SK-N-SH treated with all-trans-retinoic acid at 6 μM for 48 hours (cell line): ENCODE measurements at regions not wholly inside any gene's neighbourhood (a gene's known extent, or its start where the extent isn't known, plus 50 kb on each side); places are given as distances from the start of the nearest gene placed in this dataset.

Source experiments
- RARB ChIP-seq: fragments of 250-450 bp; sonication (Bioruptor Pico); IDR thresholded peaks from 2 replicates; pipeline ENCODE4 v1.8.0; 2021; ENCODE audit warnings: mild to moderate bottlenecking, moderate library complexity
- TF ChIP-seq, protein P1 (sequence below): fragments of 250-450 bp; sonication (Bioruptor Pico); IDR thresholded peaks from 2 replicates; pipeline ENCODE4 v1.8.0; 2020; ENCODE audit warnings: mild to moderate bottlenecking, moderate library complexity, borderline replicate concordance

DNA sequence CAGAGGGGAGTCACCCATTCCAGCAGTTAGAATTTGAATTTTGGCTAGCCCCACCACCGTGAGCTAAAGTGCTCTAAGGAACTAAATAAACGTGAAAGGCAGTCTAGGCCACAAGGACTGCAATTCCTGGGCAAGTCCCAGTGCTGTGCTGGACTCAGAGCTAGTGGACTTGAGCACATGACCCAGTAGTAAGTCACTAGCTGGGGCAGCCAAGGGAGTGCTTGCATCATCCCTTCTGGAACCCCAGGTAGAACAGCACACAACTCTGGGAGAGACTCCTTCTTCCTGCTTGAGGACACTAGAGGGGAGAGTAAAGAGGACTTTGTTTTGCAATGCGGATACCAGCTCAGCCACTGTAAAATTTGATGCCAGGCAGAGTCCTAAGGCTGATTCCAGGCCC is 672.2 kb downstream of the CPS1 start:
- TF ChIP-seq, protein P1, sequence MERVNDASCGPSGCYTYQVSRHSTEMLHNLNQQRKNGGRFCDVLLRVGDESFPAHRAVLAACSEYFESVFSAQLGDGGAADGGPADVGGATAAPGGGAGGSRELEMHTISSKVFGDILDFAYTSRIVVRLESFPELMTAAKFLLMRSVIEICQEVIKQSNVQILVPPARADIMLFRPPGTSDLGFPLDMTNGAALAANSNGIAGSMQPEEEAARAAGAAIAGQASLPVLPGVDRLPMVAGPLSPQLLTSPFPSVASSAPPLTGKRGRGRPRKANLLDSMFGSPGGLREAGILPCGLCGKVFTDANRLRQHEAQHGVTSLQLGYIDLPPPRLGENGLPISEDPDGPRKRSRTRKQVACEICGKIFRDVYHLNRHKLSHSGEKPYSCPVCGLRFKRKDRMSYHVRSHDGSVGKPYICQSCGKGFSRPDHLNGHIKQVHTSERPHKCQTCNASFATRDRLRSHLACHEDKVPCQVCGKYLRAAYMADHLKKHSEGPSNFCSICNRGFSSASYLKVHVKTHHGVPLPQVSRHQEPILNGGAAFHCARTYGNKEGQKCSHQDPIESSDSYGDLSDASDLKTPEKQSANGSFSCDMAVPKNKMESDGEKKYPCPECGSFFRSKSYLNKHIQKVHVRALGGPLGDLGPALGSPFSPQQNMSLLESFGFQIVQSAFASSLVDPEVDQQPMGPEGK (CRISPR knock-in tag) = no peak
- TF ChIP-seq RARB (CRISPR knock-in tag) = no peak
